Progenitor cell of endocrine pancreas (in vitro differentiated cells): ENCODE measurements at regions not wholly inside any gene's neighbourhood (a gene's known extent, or its start where the extent isn't known, plus 50 kb on each side); places are given as distances from the start of the nearest gene placed in this dataset.

Experiments used
- DNase-seq: peaks from one replicate; pipeline ENCODE4 v3.0.0; 2021; ENCODE audit warnings: low spot score; ENCODE audit not compliant: unreplicated experiment
- H3K27ac Mint-ChIP-seq: 2 replicates; pipeline ENCODE4 v1.8.0; 2021; ENCODE audit warnings: mild to moderate bottlenecking, moderate library complexity, mixed read lengths
- H3K27me3 Mint-ChIP-seq: 2 replicates; pipeline ENCODE4 v1.8.0; 2021; ENCODE audit warnings: mixed read lengths
- H3K36me3 Mint-ChIP-seq: 2 replicates; pipeline ENCODE4 v1.8.0; 2022; ENCODE audit warnings: mixed read lengths; ENCODE audit not compliant: insufficient read depth
- H3K4me1 Mint-ChIP-seq: 2 replicates; pipeline ENCODE4 v1.8.0; 2021; ENCODE audit warnings: low read depth, mixed read lengths
- H3K4me3 Mint-ChIP-seq: 2 replicates; pipeline ENCODE4 v1.8.0; 2021; ENCODE audit warnings: low read depth, mild to moderate bottlenecking, moderate library complexity, mixed read lengths
- H3K9me3 Mint-ChIP-seq: 2 replicates; pipeline ENCODE4 v1.8.0; 2021; ENCODE audit warnings: low read depth, mixed read lengths
- CTCF ChIP-seq: fragments of 200-600 bp; sonication (generic); IDR thresholded peaks from one replicate; pipeline ENCODE4 v1.5.0; 2021; ENCODE audit warnings: antibody characterized with exemption, mild to moderate bottlenecking; ENCODE audit not compliant: unreplicated experiment

- Mint-ChIP-seq H3K4me3 (no peak overlapping the region), H3K27me3 (no peaks in the 10 kb centered on the region), H3K36me3 (peaks cover 6% of the 10 kb centered on the region), H3K9me3 (peaks cover 14% of the 10 kb centered on the region), H3K4me1 (peaks cover 2% of the 10 kb centered on the region), H3K27ac (no peak overlapping the region)
- no peak for TF ChIP-seq CTCF
- no peak for DNase-seq
Observed at GRCh38 chr1:218970397-218970990, 203.2 kb upstream of the LYPLAL1 start.

- Mint-ChIP-seq H3K27ac (no peak overlapping the region), H3K4me1 (peaks cover 6% of the 10 kb centered on the region), H3K36me3 (peaks cover 6% of the 10 kb centered on the region), H3K4me3 (no peak overlapping the region), H3K9me3 (peaks cover 14% of the 10 kb centered on the region), H3K27me3 (no peaks in the 10 kb centered on the region)
- DNase-seq = no peak
- TF ChIP-seq CTCF = no peak
Observed at GRCh38 chr1:218971156-218971555, 202.5 kb upstream of the LYPLAL1 start.

GRCh38 chr1:218980881-218981280 is 192.8 kb upstream of the LYPLAL1 start:
- TF ChIP-seq CTCF = no peak
- Mint-ChIP-seq H3K9me3 (peaks cover 4% of the 10 kb centered on the region), H3K4me1 (peaks cover 3% of the 10 kb centered on the region), H3K27me3 (no peaks in the 10 kb centered on the region), H3K4me3 (no peak overlapping the region), H3K36me3 (no peaks in the 10 kb centered on the region), H3K27ac (no peak overlapping the region)
- DNase-seq = no peak

GRCh38 chr1:218982482-218982881 is 191.2 kb upstream of the LYPLAL1 start:
- H3K4me1 Mint-ChIP-seq = peaks cover 2% of the 10 kb centered on the region
- no peak overlapping the region for H3K27ac Mint-ChIP-seq
- H3K27me3 Mint-ChIP-seq = no peaks in the 10 kb centered on the region
- H3K9me3 Mint-ChIP-seq = peaks cover 4% of the 10 kb centered on the region
- no peak overlapping the region for H3K4me3 Mint-ChIP-seq
- DNase-seq = no peak
- H3K36me3 Mint-ChIP-seq = no peaks in the 10 kb centered on the region
- TF ChIP-seq CTCF = no peak

GRCh38 chr1:218983433-218983832 is 190.2 kb upstream of the LYPLAL1 start:
- Mint-ChIP-seq H3K4me1 (peaks cover 2% of the 10 kb centered on the region), H3K9me3 (peaks cover 10% of the 10 kb centered on the region), H3K27me3 (no peaks in the 10 kb centered on the region), H3K36me3 (peaks cover 2% of the 10 kb centered on the region), H3K27ac (no peak overlapping the region), H3K4me3 (no peak overlapping the region)
- no peak for DNase-seq
- no peak for TF ChIP-seq CTCF
